Suprapubic skin (tissue), 4 donors: ENCODE measurements at regions not wholly inside any gene's neighbourhood (a gene's known extent, or its start where the extent isn't known, plus 50 kb on each side); places are given as distances from the start of the nearest gene placed in this dataset.

Experiments
- DNase-seq, 2 donors: peaks; one replicate each; pipeline ENCODE4 v3.0.0-alpha.2; 2019; ENCODE audit warnings: low spot score in 2 of 2
- H3K27ac ChIP-seq: fragments of 200-600 bp; sonication (generic); one replicate; pipeline ENCODE4 v1.5.1; 2019
- H3K27me3 ChIP-seq: fragments of 200-600 bp; sonication (generic); one replicate; pipeline ENCODE4 v1.5.1; 2019
- H3K36me3 ChIP-seq: fragments of 200-600 bp; sonication (generic); one replicate; pipeline ENCODE4 v1.5.1; 2019
- H3K4me1 ChIP-seq: fragments of 200-600 bp; sonication (generic); one replicate; pipeline ENCODE4 v1.5.1; 2019
- H3K4me3 ChIP-seq: fragments of 200-600 bp; sonication (generic); one replicate; pipeline ENCODE4 v1.5.1; 2019; ENCODE audit warnings: mild to moderate bottlenecking
- H3K9me3 ChIP-seq: fragments of 200-600 bp; sonication (generic); one replicate; pipeline ENCODE4 v1.5.1; 2019
- CTCF ChIP-seq, 2 donors: fragments of 200-600 bp in 1 of 2; fragments of 450-650 bp in 1 of 2; sonication (generic) in 1 of 2; IDR thresholded peaks; one replicate each; pipeline ENCODE4 v1.5.1; 2016 to 2019; ENCODE audit warnings: antibody characterized with exemption in 2 of 2, mild to moderate bottlenecking in 1 of 2, moderate library complexity in 1 of 2
- EP300 ChIP-seq: sonication (generic); formaldehyde crosslinking; IDR thresholded peaks from one replicate; pipeline ENCODE4 v1.6.1; 2017; ENCODE audit warnings: antibody characterized with exemption
- POLR2A ChIP-seq, 2 donors: fragments of 450-650 bp; IDR thresholded peaks; one replicate each; pipeline ENCODE4 v1.6.1; 2017; ENCODE audit warnings: antibody characterized with exemption in 2 of 2, mild to moderate bottlenecking in 2 of 2, moderate library complexity in 2 of 2
- POLR2AphosphoS5 ChIP-seq, 3 donors: sonication (generic); formaldehyde crosslinking; IDR thresholded peaks; one replicate each; pipeline ENCODE4 v1.6.1; 2017; ENCODE audit warnings: antibody characterized with exemption in 3 of 3
- WGBS: methylation state at CpG from one replicate; pipeline ENCODE4 v1.1.5; 2018; 5-methylcytosine and 5-hydroxymethylcytosine counted together

DNA sequence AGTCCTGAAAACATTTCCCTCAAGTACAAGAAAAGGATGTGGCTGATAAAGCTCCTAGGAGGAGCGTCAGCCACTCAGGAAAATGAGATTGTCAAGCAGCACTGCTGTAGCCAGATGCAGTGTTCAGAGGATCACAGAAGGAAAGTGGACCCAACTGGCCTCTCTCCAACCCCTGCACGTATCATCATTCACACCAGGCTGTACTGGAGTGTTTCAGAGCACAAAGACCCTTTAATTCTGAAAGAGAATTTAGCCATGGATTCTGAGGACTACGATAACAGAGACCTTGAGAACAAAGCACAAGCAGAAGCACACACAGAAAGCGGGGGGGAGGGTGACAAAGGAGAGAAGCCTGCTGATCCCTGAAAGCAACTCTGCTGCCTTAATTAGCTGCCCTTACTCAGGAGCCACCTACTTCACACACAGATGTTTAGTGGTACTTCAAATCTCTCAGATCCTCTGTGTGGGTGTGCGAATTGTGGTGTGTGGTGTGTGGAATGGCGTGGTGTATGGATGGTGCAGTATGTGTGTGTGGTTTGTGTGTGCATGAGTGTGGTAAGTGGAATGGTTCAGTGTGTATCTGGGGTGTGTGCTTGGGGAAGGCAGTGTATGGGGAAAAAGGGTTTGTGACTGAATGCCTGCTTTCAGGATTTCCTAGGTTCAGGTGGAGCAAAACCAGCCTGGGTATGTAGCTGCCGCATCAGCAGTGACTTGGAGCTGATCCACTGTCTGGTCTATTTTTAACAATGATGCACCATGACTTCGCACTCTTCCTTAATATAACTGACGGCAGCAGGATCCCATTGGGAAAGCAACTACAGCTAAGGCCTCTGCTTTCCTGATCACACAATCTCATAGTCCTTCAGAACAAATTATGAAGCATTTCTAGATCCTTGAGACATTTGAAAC, 192.5 kb downstream of the RSL24D1 start:
- DNase-seq = no peak
- Histone ChIP-seq H3K27me3 (no peaks in the 10 kb centered on the region), H3K9me3 (no peaks in the 10 kb centered on the region), H3K36me3 (no peaks in the 10 kb centered on the region), H3K4me3 (no peak overlapping the region), H3K4me1 (no peaks in the 10 kb centered on the region), H3K27ac (no peak overlapping the region)
- WGBS = 51% methylated on average over 9 of the region's 9 CpGs
- TF ChIP-seq POLR2A (IDR thresholded peaks at IDR 0.05) = no peak
- TF ChIP-seq EP300 = no peak
- TF ChIP-seq CTCF (IDR thresholded peaks at IDR 0.05) = no peak
- no peak for TF ChIP-seq POLR2AphosphoS5 (IDR thresholded peaks at IDR 0.05)

DNA sequence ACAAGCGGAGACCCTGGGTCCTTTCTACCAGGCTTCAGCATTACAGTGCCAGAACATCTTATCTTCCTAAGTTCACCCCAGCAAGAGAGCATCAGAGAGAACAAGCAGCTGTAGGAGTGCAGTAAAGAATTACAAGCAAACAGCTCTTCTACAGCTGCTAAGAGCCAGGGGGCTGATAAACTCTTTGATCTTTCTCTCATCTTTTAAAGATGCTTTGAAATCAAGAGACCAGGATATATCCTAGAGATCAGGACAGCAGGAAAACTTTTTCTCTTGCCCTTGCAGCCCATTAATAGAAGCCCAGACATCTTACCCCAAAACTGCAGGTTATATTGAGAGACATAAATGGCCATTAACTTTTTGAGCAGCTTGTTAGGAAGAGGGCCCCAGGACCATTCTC, 198.1 kb downstream of the RSL24D1 start:
- no peak overlapping the region for H3K4me3 ChIP-seq
- no peaks in the 10 kb centered on the region for H3K36me3 ChIP-seq
- H3K4me1 ChIP-seq = no peaks in the 10 kb centered on the region
- no peaks in the 10 kb centered on the region for H3K27me3 ChIP-seq
- 100% methylated on average over 1 of the region's 1 CpG for WGBS
- TF ChIP-seq EP300 (no peak), POLR2A (IDR thresholded peaks at IDR 0.05) (no peak), POLR2AphosphoS5 (IDR thresholded peaks at IDR 0.05) (no peak), CTCF (IDR thresholded peaks at IDR 0.05) (no peak)
- H3K9me3 ChIP-seq = no peaks in the 10 kb centered on the region
- H3K27ac ChIP-seq = no peak overlapping the region
- DNase-seq = no peak

DNA sequence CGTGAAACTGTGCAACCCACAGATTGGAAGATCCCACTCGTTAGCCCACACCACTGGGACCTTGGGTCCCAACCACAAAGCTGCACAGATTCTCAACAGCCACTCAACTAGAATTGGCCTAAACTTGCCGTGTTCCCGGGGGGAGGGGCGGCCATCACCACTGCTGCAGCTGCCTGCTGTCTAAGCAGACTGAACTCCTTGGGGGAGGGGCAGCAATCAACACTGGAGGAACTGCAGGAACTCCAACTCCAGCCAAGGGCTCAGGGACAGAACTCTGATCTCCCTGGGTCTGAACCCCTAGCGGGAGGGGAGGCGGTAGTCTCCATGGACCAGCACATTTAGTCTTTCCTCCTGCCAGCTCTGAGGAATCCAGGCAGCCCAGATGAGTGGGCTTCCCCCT, 205.9 kb downstream of the RSL24D1 start:
- H3K9me3 ChIP-seq = no peaks in the 10 kb centered on the region
- 100% methylated on average over 2 of the region's 7 CpGs for WGBS
- no peak overlapping the region for H3K27ac ChIP-seq
- DNase-seq = no peak
- TF ChIP-seq CTCF (IDR thresholded peaks at IDR 0.05) (no peak), EP300 (no peak), POLR2AphosphoS5 (IDR thresholded peaks at IDR 0.05) (no peak), POLR2A (IDR thresholded peaks at IDR 0.05) (no peak)
- H3K36me3 ChIP-seq = no peaks in the 10 kb centered on the region
- no peaks in the 10 kb centered on the region for H3K27me3 ChIP-seq
- H3K4me3 ChIP-seq = no peak overlapping the region
- no peaks in the 10 kb centered on the region for H3K4me1 ChIP-seq

DNA sequence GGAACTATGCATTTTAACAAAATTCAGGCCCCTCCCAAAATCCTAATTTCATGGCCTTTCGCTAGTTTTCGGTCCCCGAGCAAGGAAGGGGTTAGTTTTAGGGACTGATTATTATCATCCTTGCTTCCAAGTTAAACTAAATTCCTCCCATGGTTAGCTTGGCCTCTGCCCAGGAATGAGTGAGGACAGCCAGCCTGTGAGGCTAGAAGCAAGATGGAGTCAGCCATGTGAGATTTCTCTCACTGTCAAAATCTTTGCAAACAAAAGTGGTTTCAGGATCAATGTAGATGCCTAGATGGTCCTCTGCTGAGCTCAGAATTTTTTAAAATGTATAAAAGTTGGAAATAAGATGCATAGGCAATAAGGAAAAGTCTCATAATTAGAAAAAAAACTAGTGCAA, 208.9 kb downstream of the RSL24D1 start:
- Histone ChIP-seq H3K27ac (no peak overlapping the region), H3K27me3 (no peaks in the 10 kb centered on the region), H3K4me1 (no peaks in the 10 kb centered on the region), H3K4me3 (no peak overlapping the region), H3K36me3 (no peaks in the 10 kb centered on the region), H3K9me3 (no peaks in the 10 kb centered on the region)
- DNase-seq = no peak
- TF ChIP-seq EP300 (no peak), POLR2AphosphoS5 (IDR thresholded peaks at IDR 0.05) (no peak), CTCF (IDR thresholded peaks at IDR 0.05) (no peak), POLR2A (IDR thresholded peaks at IDR 0.05) (no peak)
- WGBS = 76% methylated on average over 3 of the region's 3 CpGs

DNA sequence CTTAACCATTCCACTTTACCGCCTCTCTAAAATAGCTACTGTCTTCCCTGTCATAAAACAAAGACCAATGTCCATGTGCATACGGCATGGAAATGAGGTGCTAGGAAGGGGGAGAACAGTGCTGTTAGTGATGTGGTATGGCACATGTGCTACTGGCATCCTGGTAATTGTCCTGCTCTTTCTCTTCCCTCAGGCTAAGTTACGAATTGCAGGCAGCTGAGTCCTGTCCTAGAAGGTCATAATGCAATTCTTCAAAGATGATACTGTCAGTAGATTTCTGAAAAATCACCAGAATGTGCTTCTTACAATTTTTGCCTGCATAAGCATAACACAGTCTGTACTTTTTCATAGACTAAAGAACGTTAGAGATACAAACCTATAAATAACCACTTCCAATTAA, 216.8 kb downstream of the RSL24D1 start:
- Histone ChIP-seq H3K9me3 (no peaks in the 10 kb centered on the region), H3K36me3 (no peaks in the 10 kb centered on the region), H3K27ac (no peak overlapping the region), H3K4me1 (no peaks in the 10 kb centered on the region), H3K4me3 (no peak overlapping the region), H3K27me3 (no peaks in the 10 kb centered on the region)
- 29% methylated on average over 4 of the region's 4 CpGs for WGBS
- TF ChIP-seq POLR2AphosphoS5 (IDR thresholded peaks at IDR 0.05) (no peak), EP300 (no peak), POLR2A (IDR thresholded peaks at IDR 0.05) (no peak)
- DNase-seq = no peak
